ENCODE measurements at regions not wholly inside any gene's neighbourhood (a gene's known extent, or its start where the extent isn't known, plus 50 kb on each side); places are given as distances from the start of the nearest gene placed in this dataset.

DNA sequence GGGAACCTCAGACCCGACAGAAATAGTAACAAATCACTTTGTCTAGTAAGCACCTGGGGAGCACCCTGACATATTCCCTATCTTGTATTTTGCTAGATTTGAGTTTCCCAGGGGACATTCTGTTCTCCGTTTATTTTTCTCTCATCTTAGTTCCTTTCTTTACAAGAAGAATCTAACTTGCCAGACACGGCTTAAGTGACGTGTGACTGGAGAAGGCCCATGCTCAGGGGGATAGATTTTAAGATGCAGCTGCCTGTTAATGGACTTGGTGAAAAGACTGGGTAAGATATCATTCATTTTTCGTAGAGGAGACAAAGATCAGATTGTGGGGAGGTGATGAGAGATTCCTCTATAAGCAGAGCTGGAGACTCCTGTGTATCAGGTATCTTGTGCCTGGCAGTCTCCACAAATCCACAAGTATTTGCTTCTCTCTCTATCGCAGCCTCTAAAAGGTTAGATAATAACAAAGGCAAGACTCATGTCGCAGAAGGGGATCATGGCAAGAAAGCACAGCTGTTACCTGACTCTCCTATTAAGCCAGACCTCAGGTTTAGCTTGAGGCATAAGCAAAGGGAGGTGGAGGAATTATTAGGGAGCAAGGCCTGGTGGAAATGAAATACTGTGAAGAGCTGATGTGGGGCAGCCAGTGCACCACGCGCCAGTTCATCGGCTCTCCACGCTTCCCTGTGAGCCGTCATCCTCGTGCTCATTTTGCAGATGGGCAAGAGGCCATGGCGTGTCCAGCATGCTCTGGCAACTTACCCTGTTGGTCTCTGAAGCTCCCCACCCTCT, 347.2 kb upstream of the TNP1 start:
- TF ChIP-seq POLR2A (IDR thresholded peaks at IDR 0.05) = no peak
- TF ChIP-seq, protein P1, sequence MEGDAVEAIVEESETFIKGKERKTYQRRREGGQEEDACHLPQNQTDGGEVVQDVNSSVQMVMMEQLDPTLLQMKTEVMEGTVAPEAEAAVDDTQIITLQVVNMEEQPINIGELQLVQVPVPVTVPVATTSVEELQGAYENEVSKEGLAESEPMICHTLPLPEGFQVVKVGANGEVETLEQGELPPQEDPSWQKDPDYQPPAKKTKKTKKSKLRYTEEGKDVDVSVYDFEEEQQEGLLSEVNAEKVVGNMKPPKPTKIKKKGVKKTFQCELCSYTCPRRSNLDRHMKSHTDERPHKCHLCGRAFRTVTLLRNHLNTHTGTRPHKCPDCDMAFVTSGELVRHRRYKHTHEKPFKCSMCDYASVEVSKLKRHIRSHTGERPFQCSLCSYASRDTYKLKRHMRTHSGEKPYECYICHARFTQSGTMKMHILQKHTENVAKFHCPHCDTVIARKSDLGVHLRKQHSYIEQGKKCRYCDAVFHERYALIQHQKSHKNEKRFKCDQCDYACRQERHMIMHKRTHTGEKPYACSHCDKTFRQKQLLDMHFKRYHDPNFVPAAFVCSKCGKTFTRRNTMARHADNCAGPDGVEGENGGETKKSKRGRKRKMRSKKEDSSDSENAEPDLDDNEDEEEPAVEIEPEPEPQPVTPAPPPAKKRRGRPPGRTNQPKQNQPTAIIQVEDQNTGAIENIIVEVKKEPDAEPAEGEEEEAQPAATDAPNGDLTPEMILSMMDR (IDR thresholded peaks at IDR 0.05) = no peak

Data from testis (tissue), 2 donors.